Central memory CD8-positive, alpha-beta T cell (primary cell): ENCODE measurements at regions not wholly inside any gene's neighbourhood (a gene's known extent, or its start where the extent isn't known, plus 50 kb on each side); places are given as distances from the start of the nearest gene placed in this dataset.

Experiments used
- ATAC-seq: fragments of 150-1000 bp; cut with Tn5 transposase; replicated peaks from 2 replicates; pipeline ENCODE4 v1.10.0; 2022; ENCODE audit warnings: mild to moderate bottlenecking, moderate FRiP score, moderate number of reproducible peaks; ENCODE audit not compliant: poor library complexity, severe bottlenecking; ENCODE audit errors: extremely low read depth
- DNase-seq, 2 donors: peaks; one replicate each; pipeline ENCODE4 v3.0.0; 2021; ENCODE audit warnings: low spot score in 2 of 2
- H3K27ac Mint-ChIP-seq: one replicate; pipeline ENCODE4 v1.8.0; 2022; ENCODE audit warnings: low read depth, mild to moderate bottlenecking, moderate library complexity, mixed read lengths
- H3K27me3 Mint-ChIP-seq: one replicate; pipeline ENCODE4 v1.8.0; 2022; ENCODE audit warnings: mixed read lengths
- H3K36me3 Mint-ChIP-seq: one replicate; pipeline ENCODE4 v1.8.0; 2022; ENCODE audit warnings: mild to moderate bottlenecking, moderate library complexity, mixed read lengths; ENCODE audit not compliant: insufficient read depth
- H3K4me1 Mint-ChIP-seq: one replicate; pipeline ENCODE4 v1.8.0; 2022; ENCODE audit warnings: mixed read lengths
- H3K4me3 Mint-ChIP-seq: one replicate; pipeline ENCODE4 v1.8.0; 2022; ENCODE audit warnings: mild to moderate bottlenecking, moderate library complexity, mixed read lengths
- H3K9me3 Mint-ChIP-seq: one replicate; pipeline ENCODE4 v1.8.0; 2022; ENCODE audit warnings: mixed read lengths

DNA sequence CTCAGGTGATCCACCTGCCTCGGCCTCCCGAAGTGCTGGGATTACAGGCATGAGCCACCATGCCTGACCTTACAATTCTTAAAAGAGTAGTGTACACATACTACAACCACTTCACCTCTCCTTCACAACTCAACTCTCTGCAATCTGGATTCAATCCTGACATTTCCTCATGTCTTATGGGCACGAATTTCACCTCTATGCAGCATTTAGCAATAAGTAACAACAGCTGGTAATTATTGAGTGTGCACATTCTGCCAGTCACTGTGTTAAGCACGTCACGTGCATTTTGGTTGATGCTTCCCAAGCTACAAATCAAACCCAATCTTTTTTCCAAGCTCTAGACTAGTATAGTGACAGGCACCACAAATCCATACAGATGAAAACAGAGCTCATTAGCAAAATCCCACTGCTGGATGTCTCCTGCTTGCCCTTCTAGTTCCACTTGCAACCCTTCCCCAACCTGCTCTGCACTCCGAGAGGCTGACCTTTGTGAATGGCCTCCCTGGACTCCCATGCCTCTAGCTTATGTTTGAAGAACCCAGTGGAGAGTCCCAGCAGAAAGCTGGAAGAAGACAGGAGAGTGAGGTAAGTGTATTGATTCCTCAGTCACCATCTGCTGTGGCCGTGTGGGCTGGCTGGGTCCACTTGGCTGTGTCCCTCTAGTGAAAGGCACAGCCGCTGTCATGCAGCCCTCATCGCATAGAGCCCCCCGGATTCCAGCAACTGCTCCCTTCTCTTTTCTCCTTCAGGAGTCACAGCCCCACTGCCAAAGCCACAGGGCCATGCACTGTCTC is 176.5 kb downstream of the MEX3B start:
- no peak overlapping the region for H3K27ac Mint-ChIP-seq
- H3K4me3 Mint-ChIP-seq: no peak overlapping the region
- no peaks in the 10 kb centered on the region for H3K27me3 Mint-ChIP-seq
- DNase-seq (no peak), ATAC-seq (no peak)
- H3K9me3 Mint-ChIP-seq: no peaks in the 10 kb centered on the region
- no peaks in the 10 kb centered on the region for H3K4me1 Mint-ChIP-seq
- H3K36me3 Mint-ChIP-seq: peaks cover 2% of the 10 kb centered on the region

DNA sequence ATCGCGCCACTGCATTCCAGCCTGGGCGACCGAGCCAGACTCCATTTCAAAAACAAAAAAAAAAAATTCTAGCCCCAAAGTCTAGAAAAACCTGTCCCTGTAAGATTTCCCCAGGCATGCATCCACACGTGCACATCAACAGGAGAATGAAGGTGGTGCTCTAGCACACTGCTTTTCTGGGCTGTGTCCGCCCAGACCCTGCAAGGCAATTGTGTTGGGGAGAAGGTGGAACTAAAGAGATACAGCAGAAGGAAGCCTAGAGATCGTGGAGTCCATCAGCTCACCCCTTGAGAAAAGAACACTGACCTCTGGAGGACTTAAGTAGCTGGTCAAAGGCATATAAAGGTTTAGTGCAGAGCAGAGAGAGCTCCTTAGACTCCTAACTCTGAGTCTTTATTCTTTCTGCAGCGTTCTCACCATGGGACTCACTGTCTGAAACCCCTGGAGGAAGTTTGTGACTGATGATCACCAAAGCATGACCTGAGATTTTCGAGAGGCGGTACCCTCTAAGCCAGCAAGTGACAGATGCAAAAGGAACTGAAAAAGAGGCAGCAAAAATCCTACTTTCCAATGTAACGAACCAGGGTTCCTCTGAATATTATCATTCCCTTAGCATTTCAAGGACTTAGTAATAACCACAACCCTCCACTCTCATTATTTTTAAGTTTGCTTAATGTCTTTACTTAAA is 179.8 kb downstream of the MEX3B start:
- H3K9me3 Mint-ChIP-seq: no peaks in the 10 kb centered on the region
- DNase-seq (no peak), ATAC-seq (no peak)
- H3K27me3 Mint-ChIP-seq: no peaks in the 10 kb centered on the region
- peaks cover 3% of the 10 kb centered on the region for H3K36me3 Mint-ChIP-seq
- no peak overlapping the region for H3K27ac Mint-ChIP-seq
- no peaks in the 10 kb centered on the region for H3K4me1 Mint-ChIP-seq
- H3K4me3 Mint-ChIP-seq: no peak overlapping the region

DNA sequence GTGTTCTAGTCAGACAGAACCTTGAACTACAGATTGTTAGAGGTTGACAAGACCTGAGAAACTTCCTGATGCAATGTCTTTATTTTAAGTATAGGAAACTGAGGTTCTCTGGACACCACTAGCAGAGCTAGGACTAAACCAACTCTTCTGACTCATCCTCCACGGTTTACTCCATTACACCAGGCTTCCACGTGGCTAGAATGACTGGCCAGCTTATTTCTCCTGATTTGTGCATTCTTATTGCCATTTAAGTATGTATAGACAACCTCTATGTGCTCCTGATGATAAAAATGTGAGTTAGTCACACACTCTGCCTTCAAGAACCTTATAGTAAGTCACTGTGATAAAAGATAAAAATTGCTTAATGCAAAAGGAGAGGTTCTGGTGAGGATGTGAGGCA is 182.7 kb downstream of the MEX3B start:
- Mint-ChIP-seq H3K4me3 (no peak overlapping the region), H3K27ac (no peak overlapping the region), H3K4me1 (no peaks in the 10 kb centered on the region), H3K36me3 (peaks cover 3% of the 10 kb centered on the region), H3K27me3 (no peaks in the 10 kb centered on the region), H3K9me3 (no peaks in the 10 kb centered on the region)
- ATAC-seq (no peak), DNase-seq (no peak)

DNA sequence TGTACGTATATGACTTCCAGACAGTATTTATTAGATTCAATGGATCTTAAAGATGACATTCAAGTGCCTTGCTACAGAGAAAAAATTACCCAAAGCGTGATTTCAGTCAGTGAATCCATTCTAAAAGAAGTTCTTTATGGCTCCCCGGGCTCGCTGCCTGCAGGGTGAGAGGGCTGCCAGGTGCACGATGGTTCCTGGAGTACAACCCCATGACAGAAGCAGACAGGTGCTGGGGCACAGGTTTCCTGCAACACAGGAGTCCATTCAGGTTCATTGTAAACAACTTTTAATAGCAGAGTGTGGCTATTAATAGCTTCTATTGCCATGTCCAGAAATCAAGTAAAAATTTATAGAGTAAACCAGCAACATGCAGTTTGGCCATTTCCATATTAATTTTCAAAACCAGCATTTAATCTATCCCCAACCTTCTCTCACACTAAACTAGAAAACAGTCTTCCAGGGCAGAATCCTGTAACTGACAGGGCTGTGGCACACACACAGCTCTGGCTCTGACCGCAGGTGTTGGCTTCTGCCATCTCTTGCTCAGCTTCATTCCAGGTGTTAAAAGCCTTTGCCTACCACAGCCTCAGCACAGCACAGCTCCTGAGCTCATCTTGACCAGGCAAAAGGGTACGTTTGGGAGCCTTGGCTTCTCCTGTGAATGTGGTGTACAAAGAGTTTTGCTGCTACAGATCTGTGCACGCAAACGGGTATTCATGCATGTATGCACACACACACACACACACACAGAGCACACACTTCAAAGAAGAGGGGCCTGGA is 185.9 kb downstream of the MEX3B start:
- Mint-ChIP-seq H3K27me3 (no peaks in the 10 kb centered on the region), H3K27ac (no peak overlapping the region)

DNA sequence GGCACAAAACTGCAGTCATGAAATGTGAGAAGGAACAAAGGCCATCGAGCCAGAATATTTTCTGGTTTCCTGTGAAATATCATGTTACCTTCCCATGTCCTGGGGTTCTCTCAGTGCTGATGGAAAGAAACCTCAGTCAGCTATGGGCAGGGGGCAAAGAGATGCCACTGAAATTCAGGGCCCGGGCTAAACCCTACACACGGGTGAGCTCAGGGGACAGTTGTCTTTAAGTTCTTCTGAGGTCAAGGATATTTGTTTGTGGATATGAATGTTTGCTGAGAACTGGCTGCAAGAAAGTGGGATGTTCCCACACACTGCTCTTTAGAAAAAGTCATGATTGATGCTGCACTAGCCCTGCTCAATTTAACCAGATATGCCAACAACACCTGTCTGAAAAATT is 187.2 kb downstream of the MEX3B start:
- no peak overlapping the region for H3K27ac Mint-ChIP-seq
- H3K9me3 Mint-ChIP-seq: no peaks in the 10 kb centered on the region
- no peak overlapping the region for H3K4me3 Mint-ChIP-seq
- no peak for ATAC-seq
- no peaks in the 10 kb centered on the region for H3K27me3 Mint-ChIP-seq
- H3K36me3 Mint-ChIP-seq: no peaks in the 10 kb centered on the region
- no peak for DNase-seq
- H3K4me1 Mint-ChIP-seq: no peaks in the 10 kb centered on the region

More for the DNA sequence above, 185.9 kb downstream of the MEX3B start:
- ATAC-seq (no peak), DNase-seq (no peak)
- Mint-ChIP-seq H3K4me1 (no peaks in the 10 kb centered on the region), H3K4me3 (no peak overlapping the region), H3K9me3 (no peaks in the 10 kb centered on the region), H3K36me3 (peaks cover 3% of the 10 kb centered on the region)

DNA sequence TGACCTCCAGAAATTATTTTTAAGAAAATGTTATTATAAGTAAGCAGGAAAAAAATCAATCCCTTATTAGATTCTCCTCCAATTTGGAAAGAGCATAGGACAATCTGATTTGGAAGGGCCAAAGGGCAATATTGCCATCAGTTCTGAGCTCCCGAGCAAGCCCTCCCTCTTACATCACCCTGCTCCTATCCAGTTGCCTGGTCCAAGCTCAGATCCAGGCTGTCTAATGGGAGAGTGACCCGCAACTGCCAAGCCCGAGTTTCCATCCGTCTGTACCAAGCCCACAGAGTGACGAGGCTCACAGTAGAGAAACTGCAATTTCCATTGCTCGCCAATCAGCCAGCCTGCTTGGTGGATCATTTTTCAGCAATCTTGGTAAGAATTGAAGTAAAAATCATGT is 187.7 kb downstream of the MEX3B start:
- H3K27ac Mint-ChIP-seq: no peak overlapping the region
- H3K4me3 Mint-ChIP-seq: no peak overlapping the region
- no peaks in the 10 kb centered on the region for H3K9me3 Mint-ChIP-seq
- DNase-seq (no peak), ATAC-seq (no peak)
- H3K4me1 Mint-ChIP-seq: no peaks in the 10 kb centered on the region
- H3K36me3 Mint-ChIP-seq: no peaks in the 10 kb centered on the region
- H3K27me3 Mint-ChIP-seq: peaks cover 4% of the 10 kb centered on the region

DNA sequence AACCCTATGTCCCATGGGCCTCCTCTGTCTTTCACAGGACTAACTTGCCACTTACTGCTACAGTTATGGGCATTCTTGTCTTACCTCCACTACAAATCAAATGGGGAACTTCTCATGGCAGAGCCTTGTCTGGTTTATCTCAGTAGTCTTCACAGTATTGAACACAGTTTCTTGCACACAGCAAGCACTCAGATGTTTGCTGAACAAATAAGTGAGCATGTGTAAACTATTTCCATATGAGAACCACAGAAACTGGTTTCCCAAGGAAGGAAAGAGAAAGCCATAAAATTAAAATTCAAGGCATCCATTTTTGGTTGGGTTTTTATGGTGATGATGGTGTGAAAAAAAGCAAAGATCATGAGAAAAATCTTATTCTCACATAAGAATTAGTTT is 189.2 kb downstream of the MEX3B start:
- no peak overlapping the region for H3K4me3 Mint-ChIP-seq

DNA sequence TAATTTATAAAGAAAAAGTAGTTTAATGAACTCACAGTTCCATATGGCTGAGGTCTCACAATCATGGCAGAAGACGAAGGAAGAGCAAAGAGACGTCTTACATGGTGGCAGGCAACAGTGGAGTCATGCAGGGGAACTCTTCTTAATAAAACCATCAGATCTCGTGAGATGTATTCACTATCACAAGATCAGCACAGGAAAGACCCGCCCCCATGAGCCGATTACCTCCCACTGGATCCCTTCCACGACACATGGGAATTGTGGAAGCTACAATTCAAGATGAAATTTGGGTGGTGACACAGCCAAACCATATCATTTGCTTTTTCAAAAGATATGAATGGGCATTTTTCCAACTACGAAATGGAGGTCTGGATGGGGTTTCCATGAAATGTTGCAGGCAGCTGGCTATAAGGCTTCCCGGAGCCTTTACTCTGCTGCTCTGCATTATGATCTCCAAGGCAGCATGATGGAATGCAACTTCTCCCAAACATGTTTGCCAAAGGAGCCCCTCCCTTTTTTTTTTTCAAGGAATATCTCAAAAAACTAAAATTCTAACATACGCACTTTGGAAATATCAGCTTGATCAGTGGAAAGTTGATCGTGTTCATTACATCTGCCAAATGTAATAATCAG is 189.7 kb downstream of the MEX3B start:
- peaks cover 10% of the 10 kb centered on the region for H3K27me3 Mint-ChIP-seq
- H3K36me3 Mint-ChIP-seq: no peaks in the 10 kb centered on the region
- H3K9me3 Mint-ChIP-seq: no peaks in the 10 kb centered on the region
- no peak overlapping the region for H3K4me3 Mint-ChIP-seq
- DNase-seq (no peak), ATAC-seq (no peak)
- H3K27ac Mint-ChIP-seq: no peak overlapping the region
- no peaks in the 10 kb centered on the region for H3K4me1 Mint-ChIP-seq

More for the DNA sequence above, 189.2 kb downstream of the MEX3B start:
- Mint-ChIP-seq H3K36me3 (no peaks in the 10 kb centered on the region), H3K4me1 (no peaks in the 10 kb centered on the region), H3K27me3 (peaks cover 10% of the 10 kb centered on the region), H3K27ac (no peak overlapping the region), H3K9me3 (no peaks in the 10 kb centered on the region)
- DNase-seq (no peak), ATAC-seq (no peak)

DNA sequence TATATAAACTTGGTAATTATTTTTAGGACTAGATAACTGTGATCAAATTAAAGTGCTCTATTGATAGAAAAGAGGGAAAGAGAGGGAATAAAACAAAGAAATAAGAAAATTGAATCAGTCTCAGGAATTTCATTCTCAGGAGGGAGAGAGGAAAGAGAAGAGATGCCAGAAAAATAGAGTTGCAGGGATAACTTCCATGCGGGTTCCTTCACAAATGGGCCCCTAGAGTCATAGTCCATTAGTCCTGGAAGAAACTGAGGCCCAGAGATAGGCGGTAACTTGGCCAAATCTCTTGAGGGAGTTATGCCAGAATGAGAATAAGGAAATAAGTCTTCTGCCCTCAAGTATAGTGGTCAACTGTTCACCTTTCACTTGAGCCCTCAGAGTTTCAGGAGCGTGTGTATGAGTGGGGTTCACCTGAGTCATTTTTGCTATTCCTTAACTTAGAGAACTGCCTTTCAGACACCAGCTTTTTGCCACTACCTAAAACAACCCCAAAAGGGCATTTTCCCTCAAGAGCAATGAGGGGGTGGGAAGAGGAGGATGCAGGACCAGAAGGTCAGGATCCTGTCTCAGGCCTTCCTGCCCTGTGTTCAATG is 192.6 kb downstream of the MEX3B start:
- Mint-ChIP-seq H3K9me3 (no peaks in the 10 kb centered on the region), H3K27ac (peak overlapping the region; percentile 45), H3K36me3 (no peaks in the 10 kb centered on the region), H3K27me3 (peaks cover 10% of the 10 kb centered on the region), H3K4me3 (no peak overlapping the region), H3K4me1 (no peaks in the 10 kb centered on the region)
- DNase-seq (no peak), ATAC-seq (no peak)

DNA sequence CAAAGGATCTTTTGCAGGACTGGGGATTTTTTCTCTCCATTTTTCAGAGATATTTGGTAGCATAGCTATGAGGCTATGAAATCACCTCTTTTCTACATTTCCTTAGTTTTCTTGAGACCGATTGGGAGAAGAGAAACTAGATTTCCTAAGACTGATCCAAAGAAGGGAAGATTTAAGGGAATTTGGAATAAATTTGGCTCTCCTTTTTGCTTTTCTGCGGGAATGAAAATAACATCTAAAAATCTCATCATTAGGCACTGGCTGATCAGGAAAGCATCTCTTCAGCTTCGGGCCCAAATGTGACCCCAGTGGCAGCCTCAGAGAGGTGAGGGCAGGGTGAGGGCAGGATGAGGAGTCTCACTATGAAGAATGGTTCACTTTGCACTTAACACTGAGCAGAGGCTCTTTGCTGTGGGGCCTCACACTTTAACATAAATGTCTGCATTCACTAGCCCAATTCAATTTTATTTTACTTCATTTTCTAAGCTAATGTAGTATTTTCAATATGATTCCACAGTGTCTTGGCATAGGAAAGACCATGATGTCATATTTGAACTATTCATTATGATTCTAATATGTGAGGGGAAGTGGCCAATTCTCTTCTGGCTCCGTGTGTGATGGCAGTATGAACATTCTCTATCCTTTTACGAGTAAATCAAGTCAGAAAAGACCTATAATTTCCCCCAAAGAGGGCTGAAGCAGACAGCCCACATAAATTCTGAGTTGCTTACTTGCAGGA is 193.2 kb downstream of the MEX3B start:
- ATAC-seq (no peak), DNase-seq (no peak)
- Mint-ChIP-seq H3K4me3 (no peak overlapping the region), H3K27me3 (peaks cover 10% of the 10 kb centered on the region), H3K36me3 (no peaks in the 10 kb centered on the region), H3K4me1 (no peaks in the 10 kb centered on the region), H3K27ac (peak overlapping the region; percentile 45), H3K9me3 (no peaks in the 10 kb centered on the region)

DNA sequence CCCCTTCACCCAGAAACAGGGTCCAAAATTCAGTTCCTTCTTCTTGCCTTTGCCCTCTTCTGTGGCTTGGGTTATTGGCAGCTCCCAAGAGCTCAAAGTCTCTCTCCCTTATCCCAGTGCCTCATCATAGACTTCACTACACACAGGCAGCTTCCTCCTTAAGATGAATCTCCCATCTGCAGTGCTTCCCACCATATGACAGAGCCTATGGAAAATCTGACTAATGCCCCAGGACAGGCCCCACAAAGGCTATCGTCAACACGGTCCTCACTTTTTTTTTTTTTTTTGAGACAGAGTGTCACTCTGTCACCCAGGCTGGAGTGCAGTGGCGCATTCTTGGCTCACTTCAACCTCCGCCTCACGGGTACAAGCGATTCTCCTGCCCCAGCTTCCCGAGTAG is 194.1 kb downstream of the MEX3B start:
- DNase-seq (no peak), ATAC-seq (no peak)
- Mint-ChIP-seq H3K27me3 (peaks cover 10% of the 10 kb centered on the region), H3K36me3 (no peaks in the 10 kb centered on the region), H3K4me1 (no peaks in the 10 kb centered on the region), H3K4me3 (no peak overlapping the region), H3K9me3 (no peaks in the 10 kb centered on the region), H3K27ac (no peak overlapping the region)

DNA sequence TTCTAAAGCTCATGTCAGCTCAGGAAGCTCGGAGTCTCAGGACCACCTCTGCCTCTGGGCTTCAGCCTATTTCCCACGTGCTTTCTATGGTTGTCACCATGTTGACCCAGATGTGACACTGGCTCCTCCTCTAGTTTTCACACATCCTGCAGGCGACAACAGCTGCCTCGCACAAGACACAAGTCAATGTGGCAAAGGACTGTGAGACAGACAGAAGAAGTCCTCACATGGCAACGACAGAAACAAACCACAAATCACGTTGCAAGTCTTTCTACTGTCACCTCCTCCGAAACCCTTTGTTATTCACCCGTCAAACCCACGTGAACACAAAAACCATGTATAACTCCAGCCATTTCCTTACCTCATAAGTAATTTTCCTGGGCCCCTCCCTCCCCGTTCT is 194.5 kb downstream of the MEX3B start:
- Mint-ChIP-seq H3K4me3 (no peak overlapping the region), H3K27me3 (peaks cover 10% of the 10 kb centered on the region), H3K36me3 (no peaks in the 10 kb centered on the region), H3K9me3 (no peaks in the 10 kb centered on the region), H3K27ac (no peak overlapping the region), H3K4me1 (no peaks in the 10 kb centered on the region)
- peak; percentile 65 for ATAC-seq
- DNase-seq: no peak
